Parathyroid adenoma (tissue), 2 donors: ENCODE measurements at regions not wholly inside any gene's neighbourhood (a gene's known extent, or its start where the extent isn't known, plus 50 kb on each side); places are given as distances from the start of the nearest gene placed in this dataset.

ENCODE experiments used
- H2AFZ ChIP-seq: fragments of 300-600 bp; sonication (generic); one replicate; pipeline ENCODE4 v1.7.0; 2017; ENCODE audit warnings: antibody characterized with exemption, mild to moderate bottlenecking
- H3K27ac ChIP-seq: fragments of 300-600 bp; sonication (generic); one replicate; pipeline ENCODE4 v1.7.0; 2017
- H3K27me3 ChIP-seq: fragments of 300-600 bp; sonication (generic); one replicate; pipeline ENCODE4 v1.7.0; 2017; ENCODE audit warnings: low read length; ENCODE audit not compliant: control insufficient read depth, insufficient read depth
- H3K36me3 ChIP-seq: fragments of 300-600 bp; sonication (generic); one replicate; pipeline ENCODE4 v1.7.0; 2017; ENCODE audit warnings: low read length; ENCODE audit not compliant: control insufficient read depth, insufficient read depth
- H3K4me1 ChIP-seq: fragments of 300-600 bp; sonication (generic); one replicate; pipeline ENCODE4 v1.7.0; 2017; ENCODE audit warnings: control low read depth
- H3K4me2 ChIP-seq: fragments of 300-600 bp; sonication (generic); one replicate; pipeline ENCODE4 v1.7.0; 2017; ENCODE audit warnings: low read length
- H3K4me3 ChIP-seq: fragments of 300-600 bp; sonication (generic); one replicate; pipeline ENCODE4 v1.7.0; 2017; ENCODE audit warnings: low read depth, low read length
- H3K79me2 ChIP-seq: fragments of 300-600 bp; sonication (generic); one replicate; pipeline ENCODE4 v1.7.0; 2017; ENCODE audit warnings: control low read depth
- H3K9ac ChIP-seq: fragments of 300-600 bp; sonication (generic); one replicate; pipeline ENCODE4 v1.7.0; 2017; ENCODE audit warnings: mild to moderate bottlenecking
- H3K9me3 ChIP-seq: fragments of 300-600 bp; sonication (generic); one replicate; pipeline ENCODE4 v1.7.0; 2017; ENCODE audit warnings: low read length; ENCODE audit not compliant: control insufficient read depth
- CTCF ChIP-seq: fragments of 300-600 bp; sonication (generic); IDR thresholded peaks from one replicate; pipeline ENCODE4 v1.7.0; 2017; ENCODE audit warnings: antibody characterized with exemption, mild to moderate bottlenecking
- donor health status: primary hyperparathyroidism.

- Histone ChIP-seq H3K4me1 (no peaks in the 10 kb centered on the region), H3K9ac (no peak overlapping the region), H2AFZ (no peak overlapping the region), H3K27ac (no peak overlapping the region), H3K36me3 (no peaks in the 10 kb centered on the region), H3K79me2 (no peaks in the 10 kb centered on the region), H3K4me3 (no peak overlapping the region), H3K27me3 (no peaks in the 10 kb centered on the region), H3K4me2 (no peak overlapping the region), H3K9me3 (no peaks in the 10 kb centered on the region)
- TF ChIP-seq CTCF = no peak
Measured at GRCh38 chr7:70919481-70920073, 212.4 kb upstream of the GALNT17 start.

- no peaks in the 10 kb centered on the region for H3K36me3 ChIP-seq
- no peaks in the 10 kb centered on the region for H3K79me2 ChIP-seq
- no peak overlapping the region for H2AFZ ChIP-seq
- no peaks in the 10 kb centered on the region for H3K27me3 ChIP-seq
- no peak overlapping the region for H3K9ac ChIP-seq
- no peak overlapping the region for H3K4me3 ChIP-seq
- H3K4me2 ChIP-seq = no peak overlapping the region
- H3K27ac ChIP-seq = no peak overlapping the region
- no peaks in the 10 kb centered on the region for H3K4me1 ChIP-seq
- no peak for TF ChIP-seq CTCF
- H3K9me3 ChIP-seq = no peaks in the 10 kb centered on the region
Measured at GRCh38 chr7:70920876-70921275, 211.1 kb upstream of the GALNT17 start.

- Histone ChIP-seq H3K79me2 (no peaks in the 10 kb centered on the region), H3K27ac (no peak overlapping the region), H2AFZ (no peak overlapping the region), H3K4me2 (no peak overlapping the region), H3K36me3 (no peaks in the 10 kb centered on the region), H3K9ac (no peak overlapping the region), H3K27me3 (no peaks in the 10 kb centered on the region), H3K9me3 (no peaks in the 10 kb centered on the region), H3K4me1 (no peaks in the 10 kb centered on the region), H3K4me3 (no peak overlapping the region)
- TF ChIP-seq CTCF = no peak
Measured at GRCh38 chr7:70923181-70923845, 208.6 kb upstream of the GALNT17 start.

- no peak overlapping the region for H2AFZ ChIP-seq
- H3K9ac ChIP-seq = no peak overlapping the region
- no peak for TF ChIP-seq CTCF
- H3K36me3 ChIP-seq = no peaks in the 10 kb centered on the region
- H3K27ac ChIP-seq = no peak overlapping the region
- H3K4me1 ChIP-seq = no peaks in the 10 kb centered on the region
- no peaks in the 10 kb centered on the region for H3K27me3 ChIP-seq
- H3K4me3 ChIP-seq = no peak overlapping the region
- H3K9me3 ChIP-seq = no peaks in the 10 kb centered on the region
- no peak overlapping the region for H3K4me2 ChIP-seq
- H3K79me2 ChIP-seq = no peaks in the 10 kb centered on the region
Measured at GRCh38 chr7:70925411-70926115, 206.4 kb upstream of the GALNT17 start.
